ENCODE measurements at regions not wholly inside any gene's neighbourhood (a gene's known extent, or its start where the extent isn't known, plus 50 kb on each side); places are given as distances from the start of the nearest gene placed in this dataset.
"Not testable (repeated sequence)": the region's sequence is repeated elsewhere in the genome, so short reads cannot be mapped to it uniquely, and the experiment has no call there.

GRCh38 chr14:71165121-71166031 lies 258.1 kb downstream of the PCNX1 start:
- no peak for DNase-seq

GRCh38 chr14:71166180-71166837 lies 259.1 kb downstream of the PCNX1 start:
- no peak for DNase-seq

- not testable (repeated sequence) for DNase-seq
Measured at GRCh38 chr14:71167325-71167950, 260.2 kb downstream of the PCNX1 start.

- not testable (repeated sequence) for DNase-seq
Measured at GRCh38 chr14:71168161-71168560, 260.9 kb downstream of the PCNX1 start.

- DNase-seq, result no peak
Measured at GRCh38 chr14:71168564-71169427, 261.5 kb downstream of the PCNX1 start.

- DNase-seq, result no peak
Measured at GRCh38 chr14:71169861-71170260, 262.6 kb downstream of the PCNX1 start.

GRCh38 chr14:71175491-71175890 lies 268.2 kb downstream of the PCNX1 start:
- DNase-seq, result no peak

- DNase-seq, result no peak
Measured at GRCh38 chr14:71179066-71179465, 271.8 kb downstream of the PCNX1 start.

- no peak for DNase-seq
Measured at GRCh38 chr14:71180397-71180796, 273.1 kb downstream of the PCNX1 start.

- DNase-seq, result no peak
Measured at GRCh38 chr14:71181215-71182003, 274.1 kb downstream of the PCNX1 start.

- no peak for DNase-seq
Measured at GRCh38 chr14:71183876-71184689, 276.8 kb downstream of the PCNX1 start.

GRCh38 chr14:71185637-71186036 lies 278.4 kb downstream of the PCNX1 start:
- DNase-seq, result no peak

- no peak for DNase-seq
Measured at GRCh38 chr14:71187633-71188356, 280.5 kb downstream of the PCNX1 start.

- no peak for DNase-seq
Measured at GRCh38 chr14:71190770-71191374, 283.6 kb downstream of the PCNX1 start.

GRCh38 chr14:71193663-71194062 lies 286.4 kb downstream of the PCNX1 start:
- no peak for DNase-seq

GRCh38 chr14:71194251-71194650 lies 287.0 kb downstream of the PCNX1 start:
- no peak for DNase-seq

GRCh38 chr14:71196921-71197320 lies 289.7 kb downstream of the PCNX1 start:
- no peak for DNase-seq

GRCh38 chr14:71198687-71199086 lies 291.4 kb downstream of the PCNX1 start:
- no peak for DNase-seq

GRCh38 chr14:71201840-71202239 lies 294.6 kb downstream of the PCNX1 start:
- no peak for DNase-seq

- DNase-seq, result no peak
Measured at GRCh38 chr14:71202881-71203280, 295.6 kb downstream of the PCNX1 start.
